ENCODE measurements at regions not wholly inside any gene's neighbourhood (a gene's known extent, or its start where the extent isn't known, plus 50 kb on each side); places are given as distances from the start of the nearest gene placed in this dataset.

- no peak for TF ChIP-seq KAT7 (CRISPR knock-in tag; IDR thresholded peaks at IDR 0.05; ENCODE audit: borderline replicate concordance)
- no peak for TF ChIP-seq ZNF671 (CRISPR knock-in tag; IDR thresholded peaks at IDR 0.05)
- TF ChIP-seq GRHL2 (CRISPR knock-in tag; IDR thresholded peaks at IDR 0.05; ENCODE audit: insufficient replicate concordance, severe bottlenecking), result no peak
- no peak for TF ChIP-seq MXD4 (CRISPR knock-in tag; IDR thresholded peaks at IDR 0.05; ENCODE audit: borderline replicate concordance)
- no peak for TF ChIP-seq CDX4 (CRISPR knock-in tag; IDR thresholded peaks at IDR 0.05; ENCODE audit: borderline replicate concordance)
- Mint-ChIP-seq H3K27ac (no peak overlapping the region), H3K36me3 (peaks cover 5% of the 10 kb centered on the region), H3K4me1 (0 out of 2 replicates have a peak, but pooled peaks cover 5% of the 10 kb centered on the region), H3K4me3 (no peak overlapping the region), H3K27me3 (ENCODE audit: low read depth) (no peaks in the 10 kb centered on the region; the same call in 1 of the 2 replicates), H3K9me3 (peaks cover 13% of the 10 kb centered on the region)
- ChIA-PET CTCF (no interaction called here), POLR2A (no interaction called here)
- no peak for ATAC-seq
- no peak for DNase-seq (ENCODE audit: low spot score)
Measured at GRCh38 chr10:6987536-6987945, 407.5 kb upstream of the PRKCQ start.

- peaks cover 13% of the 10 kb centered on the region for H3K9me3 Mint-ChIP-seq
- H3K27ac Mint-ChIP-seq, result no peak overlapping the region
- TF ChIP-seq E2F5 (CRISPR knock-in tag; IDR thresholded peaks at IDR 0.05) (no peak), ZNF121 (CRISPR knock-in tag; IDR thresholded peaks at IDR 0.05) (no peak), SP1 (CRISPR knock-in tag; conservative IDR thresholded peaks at IDR 0.05) (no peak), ZNF416 (CRISPR knock-in tag; IDR thresholded peaks at IDR 0.05) (no peak), GABPB1 (CRISPR knock-in tag; IDR thresholded peaks at IDR 0.05) (no peak), GTF2I (CRISPR knock-in tag; conservative IDR thresholded peaks at IDR 0.05) (no peak), CTCF (IDR thresholded peaks at IDR 0.05) (no peak), ATF1 (CRISPR knock-in tag; IDR thresholded peaks at IDR 0.05) (no peak), ZNF263 (CRISPR knock-in tag; IDR thresholded peaks at IDR 0.05; ENCODE audit: low read depth) (no peak), CREB1 (CRISPR knock-in tag; IDR thresholded peaks at IDR 0.05) (no peak), USF1 (CRISPR knock-in tag; IDR thresholded peaks at IDR 0.05) (no peak), ATF6 (CRISPR knock-in tag; IDR thresholded peaks at IDR 0.05) (no peak), IRF1 (CRISPR knock-in tag; IDR thresholded peaks at IDR 0.05) (no peak)
- H3K4me1 Mint-ChIP-seq, result 0 out of 2 replicates have a peak, but pooled peaks cover 5% of the 10 kb centered on the region
- CTCF ChIA-PET, result no interaction called here
- POLR2A ChIA-PET, result no interaction called here
- no peak overlapping the region for H3K4me3 Mint-ChIP-seq
- H3K27me3 Mint-ChIP-seq (ENCODE audit: low read depth), result no peaks in the 10 kb centered on the region; the same call in 1 of the 2 replicates
- DNase-seq (ENCODE audit: low spot score) (no peak), ATAC-seq (no peak)
- peaks cover 5% of the 10 kb centered on the region for H3K36me3 Mint-ChIP-seq
Measured at GRCh38 chr10:6986927-6987326, 406.9 kb upstream of the PRKCQ start.
